Gastroesophageal sphincter (tissue), 3 donors: ENCODE measurements at regions not wholly inside any gene's neighbourhood (a gene's known extent, or its start where the extent isn't known, plus 50 kb on each side); places are given as distances from the start of the nearest gene placed in this dataset.

Experiments
- EP300 ChIP-seq: sonication (generic); formaldehyde crosslinking; IDR thresholded peaks from one replicate; pipeline ENCODE4 v1.6.1; 2017; ENCODE audit warnings: antibody characterized with exemption, mild to moderate bottlenecking
- POLR2AphosphoS5 ChIP-seq: sonication (generic); formaldehyde crosslinking; IDR thresholded peaks from one replicate; pipeline ENCODE4 v1.6.1; 2017; ENCODE audit warnings: antibody characterized with exemption
- TF ChIP-seq, protein P1 (sequence below), 4 experiments: fragments of 200-600 bp in 2 of 4; fragments of 450-650 bp in 2 of 4; sonication (generic) in 1 of 4; IDR thresholded peaks; one replicate each; pipeline ENCODE4 v1.5.1; 2017 to 2019; ENCODE audit warnings: antibody characterized with exemption in 4 of 4, mild to moderate bottlenecking in 2 of 4, moderate library complexity in 2 of 4

DNA sequence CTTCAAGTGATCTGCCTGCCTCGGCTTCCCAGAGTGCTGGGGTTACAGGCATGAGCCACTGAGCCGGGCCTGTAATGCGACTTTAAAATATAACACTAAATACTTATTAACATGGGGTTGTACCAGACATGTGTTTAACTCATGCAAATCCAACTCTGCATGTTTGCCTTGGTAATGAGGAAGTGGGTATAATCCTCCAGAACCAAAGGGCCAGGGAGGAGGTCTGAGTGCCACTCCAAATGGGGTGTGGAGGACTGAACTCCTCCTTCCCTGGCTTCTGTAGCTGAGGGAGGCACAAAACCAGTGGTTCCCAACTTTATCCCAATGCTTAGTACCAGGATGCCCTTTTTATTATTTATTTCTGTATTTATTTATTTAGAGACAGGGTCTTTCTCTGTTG, 61.6 kb upstream of the MED13L start:
- TF ChIP-seq, protein P1, sequence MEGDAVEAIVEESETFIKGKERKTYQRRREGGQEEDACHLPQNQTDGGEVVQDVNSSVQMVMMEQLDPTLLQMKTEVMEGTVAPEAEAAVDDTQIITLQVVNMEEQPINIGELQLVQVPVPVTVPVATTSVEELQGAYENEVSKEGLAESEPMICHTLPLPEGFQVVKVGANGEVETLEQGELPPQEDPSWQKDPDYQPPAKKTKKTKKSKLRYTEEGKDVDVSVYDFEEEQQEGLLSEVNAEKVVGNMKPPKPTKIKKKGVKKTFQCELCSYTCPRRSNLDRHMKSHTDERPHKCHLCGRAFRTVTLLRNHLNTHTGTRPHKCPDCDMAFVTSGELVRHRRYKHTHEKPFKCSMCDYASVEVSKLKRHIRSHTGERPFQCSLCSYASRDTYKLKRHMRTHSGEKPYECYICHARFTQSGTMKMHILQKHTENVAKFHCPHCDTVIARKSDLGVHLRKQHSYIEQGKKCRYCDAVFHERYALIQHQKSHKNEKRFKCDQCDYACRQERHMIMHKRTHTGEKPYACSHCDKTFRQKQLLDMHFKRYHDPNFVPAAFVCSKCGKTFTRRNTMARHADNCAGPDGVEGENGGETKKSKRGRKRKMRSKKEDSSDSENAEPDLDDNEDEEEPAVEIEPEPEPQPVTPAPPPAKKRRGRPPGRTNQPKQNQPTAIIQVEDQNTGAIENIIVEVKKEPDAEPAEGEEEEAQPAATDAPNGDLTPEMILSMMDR (IDR thresholded peaks at IDR 0.05), result no peak
- TF ChIP-seq EP300, result no peak
- no peak for TF ChIP-seq POLR2AphosphoS5
